ENCODE measurements at regions not wholly inside any gene's neighbourhood (a gene's known extent, or its start where the extent isn't known, plus 50 kb on each side); places are given as distances from the start of the nearest gene placed in this dataset.
"Not testable (repeated sequence)": the region's sequence is repeated elsewhere in the genome, so short reads cannot be mapped to it uniquely, and the experiment has no call there.

- Mint-ChIP-seq H3K4me3 (ENCODE audit: unreplicated experiment) (no peak overlapping the region), H3K9me3 (ENCODE audit: low read depth) (peaks cover 17% of the 10 kb centered on the region), H3K27ac (ENCODE audit: unreplicated experiment) (no peak overlapping the region), H3K4me1 (ENCODE audit: low read depth) (no peaks in the 10 kb centered on the region), H3K36me3 (ENCODE audit: low read depth) (peaks cover 3% of the 10 kb centered on the region), H3K27me3 (ENCODE audit: low read depth) (no peaks in the 10 kb centered on the region)
- TF ChIP-seq CTCF (IDR thresholded peaks at IDR 0.05), result no peak
- no peak for DNase-seq (ENCODE audit: low spot score)
Measured at GRCh38 chr19:34577056-34577455, 95.5 kb downstream of the WTIP start.

- no peak for DNase-seq (ENCODE audit: low spot score)
- no peak overlapping the region for H3K27ac Mint-ChIP-seq (ENCODE audit: unreplicated experiment)
- H3K27me3 Mint-ChIP-seq (ENCODE audit: low read depth), result no peaks in the 10 kb centered on the region
- TF ChIP-seq CTCF (IDR thresholded peaks at IDR 0.05), result no peak
- peaks cover 17% of the 10 kb centered on the region for H3K9me3 Mint-ChIP-seq (ENCODE audit: low read depth)
- no peak overlapping the region for H3K4me3 Mint-ChIP-seq (ENCODE audit: unreplicated experiment)
- H3K4me1 Mint-ChIP-seq (ENCODE audit: low read depth), result no peaks in the 10 kb centered on the region
- H3K36me3 Mint-ChIP-seq (ENCODE audit: low read depth), result peaks cover 3% of the 10 kb centered on the region
Measured at GRCh38 chr19:34576292-34576691, 94.7 kb downstream of the WTIP start.

- Mint-ChIP-seq H3K27ac (ENCODE audit: unreplicated experiment) (no peak overlapping the region), H3K9me3 (ENCODE audit: low read depth) (peaks cover 20% of the 10 kb centered on the region), H3K4me3 (ENCODE audit: unreplicated experiment) (no peak overlapping the region), H3K27me3 (ENCODE audit: low read depth) (no peaks in the 10 kb centered on the region), H3K4me1 (ENCODE audit: low read depth) (no peaks in the 10 kb centered on the region), H3K36me3 (ENCODE audit: low read depth) (peaks cover 6% of the 10 kb centered on the region)
- no peak for DNase-seq (ENCODE audit: low spot score)
- no peak for TF ChIP-seq CTCF (IDR thresholded peaks at IDR 0.05)
Measured at GRCh38 chr19:34575206-34575605, 93.6 kb downstream of the WTIP start.

- H3K27me3 Mint-ChIP-seq (ENCODE audit: low read depth), result no peaks in the 10 kb centered on the region
- H3K9me3 Mint-ChIP-seq (ENCODE audit: low read depth), result peaks cover 21% of the 10 kb centered on the region
- no peak for DNase-seq (ENCODE audit: low spot score)
- TF ChIP-seq CTCF (IDR thresholded peaks at IDR 0.05), result no peak
- peaks cover 6% of the 10 kb centered on the region for H3K36me3 Mint-ChIP-seq (ENCODE audit: low read depth)
- no peaks in the 10 kb centered on the region for H3K4me1 Mint-ChIP-seq (ENCODE audit: low read depth)
- no peak overlapping the region for H3K4me3 Mint-ChIP-seq (ENCODE audit: unreplicated experiment)
- no peak overlapping the region for H3K27ac Mint-ChIP-seq (ENCODE audit: unreplicated experiment)
Measured at GRCh38 chr19:34574704-34575103, 93.1 kb downstream of the WTIP start.

- peaks cover 7% of the 10 kb centered on the region for H3K36me3 Mint-ChIP-seq (ENCODE audit: low read depth)
- no peak for DNase-seq (ENCODE audit: low spot score)
- H3K4me1 Mint-ChIP-seq (ENCODE audit: low read depth), result no peaks in the 10 kb centered on the region
- no peaks in the 10 kb centered on the region for H3K27me3 Mint-ChIP-seq (ENCODE audit: low read depth)
- H3K27ac Mint-ChIP-seq (ENCODE audit: unreplicated experiment), result no peak overlapping the region
- H3K4me3 Mint-ChIP-seq (ENCODE audit: unreplicated experiment), result no peak overlapping the region
- TF ChIP-seq CTCF (IDR thresholded peaks at IDR 0.05), result no peak
- peaks cover 27% of the 10 kb centered on the region for H3K9me3 Mint-ChIP-seq (ENCODE audit: low read depth)
Measured at GRCh38 chr19:34573226-34573864, 91.8 kb downstream of the WTIP start.

- not testable (repeated sequence) for H3K4me1 Mint-ChIP-seq (ENCODE audit: low read depth); DNase-seq (ENCODE audit: low spot score); H3K4me3 Mint-ChIP-seq (ENCODE audit: unreplicated experiment); H3K27me3 Mint-ChIP-seq (ENCODE audit: low read depth); H3K27ac Mint-ChIP-seq (ENCODE audit: unreplicated experiment); H3K36me3 Mint-ChIP-seq (ENCODE audit: low read depth)
- peaks cover 41% of the 10 kb centered on the region for H3K9me3 Mint-ChIP-seq (ENCODE audit: low read depth)
Measured at GRCh38 chr19:34570140-34570539, 88.6 kb downstream of the WTIP start.

- H3K4me1 Mint-ChIP-seq (ENCODE audit: low read depth); H3K27me3 Mint-ChIP-seq (ENCODE audit: low read depth); H3K4me3 Mint-ChIP-seq (ENCODE audit: unreplicated experiment); H3K36me3 Mint-ChIP-seq (ENCODE audit: low read depth); H3K27ac Mint-ChIP-seq (ENCODE audit: unreplicated experiment); DNase-seq (ENCODE audit: low spot score): not testable (repeated sequence)
- H3K9me3 Mint-ChIP-seq (ENCODE audit: low read depth), result peaks cover 36% of the 10 kb centered on the region
Measured at GRCh38 chr19:34562344-34562743, 80.8 kb downstream of the WTIP start.
